Nephron (organoid): ENCODE measurements at regions not wholly inside any gene's neighbourhood (a gene's known extent, or its start where the extent isn't known, plus 50 kb on each side); places are given as distances from the start of the nearest gene placed in this dataset.

Source experiments
- H3K27ac Mint-ChIP-seq, 3 experiments: 2 replicates each; pipeline ENCODE4 v1.8.0; 2020; ENCODE audit warnings: mixed read lengths in 3 of 3, mild to moderate bottlenecking in 2 of 3, moderate library complexity in 1 of 3
- H3K27me3 Mint-ChIP-seq: 2 replicates; pipeline ENCODE4 v1.8.0; 2021; ENCODE audit warnings: low read depth, mild to moderate bottlenecking, moderate library complexity, mixed read lengths
- H3K36me3 Mint-ChIP-seq: 2 replicates; pipeline ENCODE4 v1.8.0; 2020; ENCODE audit warnings: low read depth, mixed read lengths
- H3K4me1 Mint-ChIP-seq: 2 replicates; pipeline ENCODE4 v1.8.0; 2020; ENCODE audit warnings: mixed read lengths
- H3K4me3 Mint-ChIP-seq, 3 experiments: 2 replicates each; pipeline ENCODE4 v1.8.0; 2020; ENCODE audit warnings: mild to moderate bottlenecking in 3 of 3, mixed read lengths in 3 of 3, moderate library complexity in 2 of 3
- H3K9me3 Mint-ChIP-seq: 2 replicates; pipeline ENCODE4 v1.8.0; 2020; ENCODE audit warnings: mixed read lengths
- TF ChIP-seq, protein P1 (sequence below), 3 experiments: fragments of 200-600 bp; sonication (generic); IDR thresholded peaks; one replicate each; pipeline ENCODE4 v1.5.0; 2021; ENCODE audit warnings: antibody characterized with exemption in 3 of 3; ENCODE audit not compliant: unreplicated experiment in 3 of 3

DNA sequence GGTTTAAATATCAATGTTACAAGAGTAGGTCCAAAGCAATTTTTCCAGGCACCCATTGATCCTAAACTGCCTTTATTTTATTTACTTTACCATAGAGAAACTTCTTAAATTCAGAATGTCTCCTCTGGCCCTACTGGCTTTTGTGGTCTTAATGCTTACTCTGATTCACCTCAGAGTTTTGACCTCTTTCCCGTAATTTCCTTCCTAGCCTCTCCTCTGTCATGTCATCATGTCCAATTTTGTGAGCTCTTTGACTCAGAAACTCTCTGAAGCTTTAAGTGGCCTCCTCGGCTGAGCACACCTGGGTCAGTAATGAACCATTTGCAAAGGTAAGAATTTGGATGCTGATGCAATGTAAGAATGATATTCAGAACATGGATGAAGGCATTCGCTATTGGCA is 303.8 kb upstream of the CDH18 start:
- H3K27ac Mint-ChIP-seq = no peak overlapping the region
- no peak overlapping the region for H3K4me3 Mint-ChIP-seq
- H3K9me3 Mint-ChIP-seq = no peaks in the 10 kb centered on the region
- no peaks in the 10 kb centered on the region for H3K36me3 Mint-ChIP-seq
- no peaks in the 10 kb centered on the region for H3K27me3 Mint-ChIP-seq
- no peaks in the 10 kb centered on the region for H3K4me1 Mint-ChIP-seq
- TF ChIP-seq, protein P1, sequence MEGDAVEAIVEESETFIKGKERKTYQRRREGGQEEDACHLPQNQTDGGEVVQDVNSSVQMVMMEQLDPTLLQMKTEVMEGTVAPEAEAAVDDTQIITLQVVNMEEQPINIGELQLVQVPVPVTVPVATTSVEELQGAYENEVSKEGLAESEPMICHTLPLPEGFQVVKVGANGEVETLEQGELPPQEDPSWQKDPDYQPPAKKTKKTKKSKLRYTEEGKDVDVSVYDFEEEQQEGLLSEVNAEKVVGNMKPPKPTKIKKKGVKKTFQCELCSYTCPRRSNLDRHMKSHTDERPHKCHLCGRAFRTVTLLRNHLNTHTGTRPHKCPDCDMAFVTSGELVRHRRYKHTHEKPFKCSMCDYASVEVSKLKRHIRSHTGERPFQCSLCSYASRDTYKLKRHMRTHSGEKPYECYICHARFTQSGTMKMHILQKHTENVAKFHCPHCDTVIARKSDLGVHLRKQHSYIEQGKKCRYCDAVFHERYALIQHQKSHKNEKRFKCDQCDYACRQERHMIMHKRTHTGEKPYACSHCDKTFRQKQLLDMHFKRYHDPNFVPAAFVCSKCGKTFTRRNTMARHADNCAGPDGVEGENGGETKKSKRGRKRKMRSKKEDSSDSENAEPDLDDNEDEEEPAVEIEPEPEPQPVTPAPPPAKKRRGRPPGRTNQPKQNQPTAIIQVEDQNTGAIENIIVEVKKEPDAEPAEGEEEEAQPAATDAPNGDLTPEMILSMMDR (IDR thresholded peaks at IDR 0.05; ENCODE audit: unreplicated experiment in 3 of 3) = no peak

GRCh38 chr5:20287640-20288039 is 299.6 kb upstream of the CDH18 start:
- H3K4me1 Mint-ChIP-seq = no peaks in the 10 kb centered on the region
- H3K4me3 Mint-ChIP-seq = no peak overlapping the region
- no peaks in the 10 kb centered on the region for H3K9me3 Mint-ChIP-seq
- H3K27me3 Mint-ChIP-seq = no peaks in the 10 kb centered on the region
- no peaks in the 10 kb centered on the region for H3K36me3 Mint-ChIP-seq
- TF ChIP-seq, protein P1 (IDR thresholded peaks at IDR 0.05; ENCODE audit: unreplicated experiment in 3 of 3) = no peak
- H3K27ac Mint-ChIP-seq = no peak overlapping the region

DNA sequence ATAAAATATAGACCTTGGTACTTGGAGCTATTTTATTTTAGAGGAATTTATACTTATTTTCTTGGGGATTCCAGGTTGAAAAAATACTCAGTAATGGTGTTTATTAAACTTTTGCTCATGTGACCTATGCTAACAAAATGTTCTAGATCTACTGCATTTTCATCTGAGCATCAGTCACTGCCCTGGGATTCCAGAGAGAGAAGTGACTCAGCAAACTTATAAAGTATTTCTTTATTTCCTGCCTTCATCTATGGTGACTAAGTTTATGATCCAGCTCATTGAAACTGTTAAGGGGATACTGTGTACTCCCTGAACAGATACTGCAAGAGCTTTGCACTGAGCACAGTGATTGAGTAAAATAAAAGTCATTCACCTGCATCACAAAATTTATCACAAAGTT is 298.5 kb upstream of the CDH18 start:
- no peaks in the 10 kb centered on the region for H3K4me1 Mint-ChIP-seq
- no peaks in the 10 kb centered on the region for H3K36me3 Mint-ChIP-seq
- H3K27me3 Mint-ChIP-seq = no peaks in the 10 kb centered on the region
- no peak overlapping the region for H3K27ac Mint-ChIP-seq
- H3K9me3 Mint-ChIP-seq = no peaks in the 10 kb centered on the region
- TF ChIP-seq, protein P1 (IDR thresholded peaks at IDR 0.05; ENCODE audit: unreplicated experiment in 3 of 3) = no peak
- no peak overlapping the region for H3K4me3 Mint-ChIP-seq

- TF ChIP-seq, protein P1 (IDR thresholded peaks at IDR 0.05; ENCODE audit: unreplicated experiment in 3 of 3) = no peak
- peaks cover 2% of the 10 kb centered on the region for H3K9me3 Mint-ChIP-seq
Measured at GRCh38 chr5:20276959-20277263, 288.9 kb upstream of the CDH18 start.

DNA sequence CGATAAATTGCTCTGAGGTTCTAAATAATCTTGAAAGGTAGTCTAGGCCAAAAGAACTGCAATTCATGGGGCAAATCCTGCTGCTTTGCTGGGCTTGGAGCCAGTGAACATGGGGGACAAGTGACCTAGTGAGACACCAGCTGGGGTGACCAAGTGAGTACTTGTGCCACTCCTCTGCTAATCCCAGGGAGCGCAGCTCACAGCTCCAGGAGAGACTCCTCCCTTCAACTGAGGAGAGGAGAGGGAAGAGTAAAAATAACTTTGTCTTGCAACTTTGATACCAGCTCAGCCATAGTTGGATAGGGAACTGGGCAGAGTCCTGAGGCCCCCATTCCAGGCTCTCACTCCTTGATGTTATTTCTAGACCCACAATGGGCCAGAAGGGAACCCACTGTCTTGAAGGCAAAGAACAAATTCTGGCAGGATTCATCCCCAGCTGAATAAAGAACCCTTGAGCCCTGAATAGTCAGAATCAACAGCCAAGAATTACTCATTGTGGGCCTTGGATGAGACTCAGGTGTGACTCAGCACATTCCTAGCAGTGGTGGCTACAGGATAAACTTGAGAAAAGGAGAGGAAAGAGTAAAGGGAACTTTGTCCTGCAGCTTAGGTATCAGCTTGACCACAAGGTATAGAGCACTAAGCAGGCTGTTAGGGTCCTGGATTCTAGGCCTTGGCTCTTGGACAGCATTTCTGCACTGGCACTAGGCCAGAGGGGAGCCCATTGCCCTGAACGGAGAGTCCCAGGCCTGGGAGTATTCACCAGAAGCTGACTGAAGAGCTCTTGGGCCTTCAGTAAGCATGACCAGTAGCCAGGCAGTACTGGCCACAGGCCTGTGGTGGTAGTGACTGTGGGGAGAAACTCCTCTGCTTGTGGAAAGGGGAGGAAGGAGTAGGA is 288.3 kb upstream of the CDH18 start:
- H3K9me3 Mint-ChIP-seq = peaks cover 2% of the 10 kb centered on the region
- H3K27ac Mint-ChIP-seq = no peak overlapping the region
- H3K27me3 Mint-ChIP-seq = no peaks in the 10 kb centered on the region

More at GRCh38 chr5:20276959-20277263, 288.9 kb upstream of the CDH18 start:
- no peaks in the 10 kb centered on the region for H3K27me3 Mint-ChIP-seq
- no peak overlapping the region for H3K27ac Mint-ChIP-seq
- H3K4me1 Mint-ChIP-seq = no peaks in the 10 kb centered on the region
- no peaks in the 10 kb centered on the region for H3K36me3 Mint-ChIP-seq
- no peak overlapping the region for H3K4me3 Mint-ChIP-seq

More for the DNA sequence above, 288.3 kb upstream of the CDH18 start:
- Mint-ChIP-seq H3K4me3 (no peak overlapping the region), H3K4me1 (no peaks in the 10 kb centered on the region), H3K36me3 (no peaks in the 10 kb centered on the region)
- TF ChIP-seq, protein P1 (IDR thresholded peaks at IDR 0.05; ENCODE audit: unreplicated experiment in 3 of 3) = no peak
